GM19023 (cell line): ENCODE measurements at regions not wholly inside any gene's neighbourhood (a gene's known extent, or its start where the extent isn't known, plus 50 kb on each side); places are given as distances from the start of the nearest gene placed in this dataset.

ENCODE experiments used
- ATAC-seq: cut with Tn5 transposase; IDR thresholded peaks from one replicate; pipeline ENCODE4 v1.9.1; 2021; ENCODE audit warnings: mild to moderate bottlenecking, moderate library complexity; ENCODE audit not compliant: unreplicated experiment

GRCh38 chr6:148140772-148141557, 201.7 kb upstream of the SASH1 start:
- ATAC-seq: no peak

GRCh38 chr6:148142821-148143220, 199.8 kb upstream of the SASH1 start:
- no peak for ATAC-seq

GRCh38 chr6:148143771-148144170, 198.9 kb upstream of the SASH1 start:
- ATAC-seq: no peak

GRCh38 chr6:148144917-148145521, 197.6 kb upstream of the SASH1 start:
- ATAC-seq: peak; percentile 63

- ATAC-seq: no peak
Measured at GRCh38 chr6:148146717-148147462, 195.7 kb upstream of the SASH1 start.

- no peak for ATAC-seq
Measured at GRCh38 chr6:148147463-148147830, 195.2 kb upstream of the SASH1 start.

- ATAC-seq: no peak
Measured at GRCh38 chr6:148151896-148152643, 190.6 kb upstream of the SASH1 start.

- ATAC-seq: no peak
Measured at GRCh38 chr6:148154668-148155067, 188.0 kb upstream of the SASH1 start.

GRCh38 chr6:148155293-148155692, 187.3 kb upstream of the SASH1 start:
- no peak for ATAC-seq

GRCh38 chr6:148157841-148158240, 184.8 kb upstream of the SASH1 start:
- ATAC-seq: no peak

- no peak for ATAC-seq
Measured at GRCh38 chr6:148164645-148165044, 178.0 kb upstream of the SASH1 start.

GRCh38 chr6:148166339-148166968, 176.2 kb upstream of the SASH1 start:
- peak; percentile 50 for ATAC-seq

GRCh38 chr6:148169706-148170105, 172.9 kb upstream of the SASH1 start:
- no peak for ATAC-seq

- ATAC-seq: no peak
Measured at GRCh38 chr6:148170286-148170685, 172.4 kb upstream of the SASH1 start.

- ATAC-seq: no peak
Measured at GRCh38 chr6:148173548-148173947, 169.1 kb upstream of the SASH1 start.

- no peak for ATAC-seq
Measured at GRCh38 chr6:148175550-148176188, 167.0 kb upstream of the SASH1 start.

- ATAC-seq: no peak
Measured at GRCh38 chr6:148177589-148178233, 164.9 kb upstream of the SASH1 start.

GRCh38 chr6:148179786-148180185, 162.9 kb upstream of the SASH1 start:
- no peak for ATAC-seq

GRCh38 chr6:148182378-148182777, 160.3 kb upstream of the SASH1 start:
- ATAC-seq: no peak

- no peak for ATAC-seq
Measured at GRCh38 chr6:148183776-148184175, 158.9 kb upstream of the SASH1 start.
